ENCODE measurements at regions not wholly inside any gene's neighbourhood (a gene's known extent, or its start where the extent isn't known, plus 50 kb on each side); places are given as distances from the start of the nearest gene placed in this dataset.

DNA sequence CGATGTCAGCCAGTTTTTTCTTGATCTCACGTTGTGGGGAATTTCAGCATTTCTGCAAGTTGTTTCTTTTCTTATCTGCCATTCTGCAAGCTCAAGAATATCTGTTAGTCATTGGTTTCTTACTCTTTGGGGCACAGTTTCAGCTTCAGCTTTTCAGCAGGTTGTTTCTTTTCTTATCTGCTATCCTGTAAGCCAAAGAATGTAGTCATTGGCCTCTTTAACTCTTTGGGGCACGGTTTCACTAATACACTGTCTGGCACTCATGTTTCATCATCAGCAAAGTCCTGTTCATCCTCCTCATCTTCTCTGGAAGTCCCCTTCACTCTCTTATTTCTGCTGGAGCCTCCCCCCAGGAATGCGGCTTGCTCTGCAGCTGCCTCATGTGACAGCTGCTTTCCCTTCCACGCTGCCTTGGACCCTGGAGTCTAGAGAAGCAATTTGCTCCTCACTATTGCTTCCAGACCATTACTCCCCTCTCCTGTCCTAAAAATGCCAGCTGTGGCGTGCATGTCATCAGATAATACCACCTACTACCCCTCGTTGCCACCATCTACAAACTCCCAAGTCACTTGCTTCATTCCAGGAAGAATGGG, 67.0 kb upstream of the CACNA1E start:
- TF ChIP-seq, protein P1, sequence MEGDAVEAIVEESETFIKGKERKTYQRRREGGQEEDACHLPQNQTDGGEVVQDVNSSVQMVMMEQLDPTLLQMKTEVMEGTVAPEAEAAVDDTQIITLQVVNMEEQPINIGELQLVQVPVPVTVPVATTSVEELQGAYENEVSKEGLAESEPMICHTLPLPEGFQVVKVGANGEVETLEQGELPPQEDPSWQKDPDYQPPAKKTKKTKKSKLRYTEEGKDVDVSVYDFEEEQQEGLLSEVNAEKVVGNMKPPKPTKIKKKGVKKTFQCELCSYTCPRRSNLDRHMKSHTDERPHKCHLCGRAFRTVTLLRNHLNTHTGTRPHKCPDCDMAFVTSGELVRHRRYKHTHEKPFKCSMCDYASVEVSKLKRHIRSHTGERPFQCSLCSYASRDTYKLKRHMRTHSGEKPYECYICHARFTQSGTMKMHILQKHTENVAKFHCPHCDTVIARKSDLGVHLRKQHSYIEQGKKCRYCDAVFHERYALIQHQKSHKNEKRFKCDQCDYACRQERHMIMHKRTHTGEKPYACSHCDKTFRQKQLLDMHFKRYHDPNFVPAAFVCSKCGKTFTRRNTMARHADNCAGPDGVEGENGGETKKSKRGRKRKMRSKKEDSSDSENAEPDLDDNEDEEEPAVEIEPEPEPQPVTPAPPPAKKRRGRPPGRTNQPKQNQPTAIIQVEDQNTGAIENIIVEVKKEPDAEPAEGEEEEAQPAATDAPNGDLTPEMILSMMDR (optimal IDR thresholded peaks at IDR 0.05 in 1 of 3, IDR thresholded peaks at IDR 0.05 in 1 of 3, conservative IDR thresholded peaks at IDR 0.05 in 1 of 3; ENCODE audit: extremely low read depth in 1 of 3, insufficient read depth in 2 of 3, low read length in 3 of 3) = no peak
- no peak for TF ChIP-seq EZH2 (IDR thresholded peaks at IDR 0.05; ENCODE audit: low read length)
